Effector memory CD8-positive, alpha-beta T cell (primary cell): ENCODE measurements at regions not wholly inside any gene's neighbourhood (a gene's known extent, or its start where the extent isn't known, plus 50 kb on each side); places are given as distances from the start of the nearest gene placed in this dataset.
"Not testable (repeated sequence)": the region's sequence is repeated elsewhere in the genome, so short reads cannot be mapped to it uniquely, and the experiment has no call there.

Experiments used
- ATAC-seq: fragments of 150-1000 bp; cut with Tn5 transposase; replicated peaks from 2 replicates; pipeline ENCODE4 v1.10.0; 2021; ENCODE audit warnings: mild to moderate bottlenecking, moderate library complexity
- DNase-seq, 3 experiments: peaks; one replicate each; pipeline ENCODE4 v3.0.0; 2021
- H3K27ac Mint-ChIP-seq, 2 donors: one replicate each; pipeline ENCODE4 v1.8.0; 2022; ENCODE audit warnings: mild to moderate bottlenecking in 2 of 2, mixed read lengths in 2 of 2, moderate library complexity in 2 of 2
- H3K27me3 Mint-ChIP-seq, 2 donors: one replicate each; pipeline ENCODE4 v1.8.0; 2022; ENCODE audit warnings: mixed read lengths in 2 of 2
- H3K36me3 Mint-ChIP-seq: one replicate; pipeline ENCODE4 v1.8.0; 2022; ENCODE audit warnings: mild to moderate bottlenecking, moderate library complexity, mixed read lengths; ENCODE audit not compliant: insufficient read depth
- H3K4me1 Mint-ChIP-seq, 2 donors: one replicate each; pipeline ENCODE4 v1.8.0; 2022; ENCODE audit warnings: low read depth in 2 of 2, mixed read lengths in 2 of 2
- H3K4me3 Mint-ChIP-seq, 2 donors: one replicate each; pipeline ENCODE4 v1.8.0; 2022; ENCODE audit warnings: mild to moderate bottlenecking in 2 of 2, mixed read lengths in 2 of 2, moderate library complexity in 2 of 2
- H3K9me3 Mint-ChIP-seq, 2 donors: one replicate each; pipeline ENCODE4 v1.8.0; 2022; ENCODE audit warnings: mixed read lengths in 2 of 2

- no peaks in the 10 kb centered on the region for H3K36me3 Mint-ChIP-seq
- ATAC-seq: no peak
- H3K4me1 Mint-ChIP-seq: no peaks in the 10 kb centered on the region
- no peak overlapping the region for H3K4me3 Mint-ChIP-seq
- no peak overlapping the region for H3K27ac Mint-ChIP-seq
- H3K27me3 Mint-ChIP-seq: no peaks in the 10 kb centered on the region
- peaks cover 2 to 8% of the 10 kb centered on the region in 2 donors for H3K9me3 Mint-ChIP-seq
- no peak for DNase-seq
Observed at GRCh38 chr4:159776961-159777360, 674.1 kb downstream of the RAPGEF2 start.

- H3K9me3 Mint-ChIP-seq: peaks cover 2 to 8% of the 10 kb centered on the region in 2 donors
Observed at GRCh38 chr4:159777689-159778088, 674.8 kb downstream of the RAPGEF2 start.

GRCh38 chr4:159778298-159778697 lies 675.4 kb downstream of the RAPGEF2 start:
- no peak for DNase-seq
- H3K36me3 Mint-ChIP-seq: no peaks in the 10 kb centered on the region
- H3K27me3 Mint-ChIP-seq: no peaks in the 10 kb centered on the region
- no peak overlapping the region for H3K27ac Mint-ChIP-seq
- no peaks in the 10 kb centered on the region for H3K4me1 Mint-ChIP-seq
- H3K4me3 Mint-ChIP-seq: no peak overlapping the region
- H3K9me3 Mint-ChIP-seq: peaks cover 2 to 6% of the 10 kb centered on the region in 2 donors
- ATAC-seq: no peak

More at GRCh38 chr4:159777689-159778088, 674.8 kb downstream of the RAPGEF2 start:
- H3K4me3 Mint-ChIP-seq: no peak overlapping the region
- no peaks in the 10 kb centered on the region for H3K4me1 Mint-ChIP-seq
- no peak overlapping the region for H3K27ac Mint-ChIP-seq
- no peaks in the 10 kb centered on the region for H3K27me3 Mint-ChIP-seq
- H3K36me3 Mint-ChIP-seq: no peaks in the 10 kb centered on the region
- DNase-seq (no peak), ATAC-seq (no peak)

- no peaks in the 10 kb centered on the region for H3K4me1 Mint-ChIP-seq
- H3K27me3 Mint-ChIP-seq: no peaks in the 10 kb centered on the region
- no peak overlapping the region for H3K27ac Mint-ChIP-seq
- no peaks in the 10 kb centered on the region for H3K36me3 Mint-ChIP-seq
- DNase-seq: no peak
- no peak overlapping the region for H3K4me3 Mint-ChIP-seq
- peaks cover 0 to 2% of the 10 kb centered on the region in 2 donors for H3K9me3 Mint-ChIP-seq
- ATAC-seq: no peak
Observed at GRCh38 chr4:159779716-159780115, 676.8 kb downstream of the RAPGEF2 start.

GRCh38 chr4:159780196-159780922 lies 677.5 kb downstream of the RAPGEF2 start:
- Mint-ChIP-seq H3K9me3 (peaks cover 0 to 2% of the 10 kb centered on the region in 2 donors), H3K4me3 (no peak overlapping the region), H3K4me1 (no peaks in the 10 kb centered on the region), H3K27me3 (no peaks in the 10 kb centered on the region), H3K36me3 (no peaks in the 10 kb centered on the region), H3K27ac (no peak overlapping the region)
- ATAC-seq: no peak
- DNase-seq: no peak

GRCh38 chr4:159787901-159788300 lies 685.0 kb downstream of the RAPGEF2 start:
- H3K9me3 Mint-ChIP-seq: peaks cover 2 to 8% of the 10 kb centered on the region in 2 donors
- no peak overlapping the region for H3K4me3 Mint-ChIP-seq
- H3K4me1 Mint-ChIP-seq: no peaks in the 10 kb centered on the region
- no peak for DNase-seq
- no peaks in the 10 kb centered on the region for H3K36me3 Mint-ChIP-seq
- H3K27ac Mint-ChIP-seq: no peak overlapping the region
- ATAC-seq: no peak
- no peaks in the 10 kb centered on the region for H3K27me3 Mint-ChIP-seq

GRCh38 chr4:159791334-159791733 lies 688.5 kb downstream of the RAPGEF2 start:
- Mint-ChIP-seq H3K4me3 (no peak overlapping the region), H3K9me3 (peaks cover 7 to 8% of the 10 kb centered on the region in 2 donors), H3K4me1 (no peaks in the 10 kb centered on the region), H3K27ac (no peak overlapping the region), H3K27me3 (no peaks in the 10 kb centered on the region), H3K36me3 (no peaks in the 10 kb centered on the region)
- DNase-seq (no peak), ATAC-seq (no peak)

- DNase-seq, H3K27ac Mint-ChIP-seq, H3K9me3 Mint-ChIP-seq, H3K27me3 Mint-ChIP-seq, H3K4me3 Mint-ChIP-seq, H3K36me3 Mint-ChIP-seq, H3K4me1 Mint-ChIP-seq, ATAC-seq: not testable (repeated sequence)
Observed at GRCh38 chr4:159804592-159804991, 701.7 kb downstream of the RAPGEF2 start.

- DNase-seq (no peak), ATAC-seq (no peak)
- Mint-ChIP-seq H3K9me3 (peaks cover 10 to 17% of the 10 kb centered on the region in 2 donors), H3K4me3 (no peak overlapping the region), H3K27me3 (no peaks in the 10 kb centered on the region), H3K4me1 (no peaks in the 10 kb centered on the region), H3K36me3 (peaks cover 3% of the 10 kb centered on the region), H3K27ac (no peak overlapping the region)
Observed at GRCh38 chr4:159823743-159824142, 720.9 kb downstream of the RAPGEF2 start.

- DNase-seq (no peak), ATAC-seq (no peak)
- Mint-ChIP-seq H3K4me3 (no peak overlapping the region), H3K27me3 (no peaks in the 10 kb centered on the region), H3K27ac (no peak overlapping the region), H3K36me3 (no peaks in the 10 kb centered on the region), H3K4me1 (no peaks in the 10 kb centered on the region), H3K9me3 (peaks cover 10 to 19% of the 10 kb centered on the region in 2 donors)
Observed at GRCh38 chr4:159828687-159829086, 725.8 kb downstream of the RAPGEF2 start.

- Mint-ChIP-seq H3K4me3 (no peak overlapping the region), H3K9me3 (peaks cover 8 to 19% of the 10 kb centered on the region in 2 donors), H3K4me1 (no peaks in the 10 kb centered on the region), H3K36me3 (no peaks in the 10 kb centered on the region), H3K27ac (no peak overlapping the region), H3K27me3 (no peaks in the 10 kb centered on the region)
- DNase-seq (no peak), ATAC-seq (no peak)
Observed at GRCh38 chr4:159829184-159829583, 726.3 kb downstream of the RAPGEF2 start.

GRCh38 chr4:159837071-159837470 lies 734.2 kb downstream of the RAPGEF2 start:
- ATAC-seq: no peak
- no peak for DNase-seq
- Mint-ChIP-seq H3K27me3 (no peaks in the 10 kb centered on the region), H3K36me3 (no peaks in the 10 kb centered on the region), H3K4me3 (no peak overlapping the region), H3K4me1 (no peaks in the 10 kb centered on the region), H3K9me3 (peaks cover 9 to 16% of the 10 kb centered on the region in 2 donors), H3K27ac (no peak overlapping the region)

GRCh38 chr4:159855731-159856130 lies 752.9 kb downstream of the RAPGEF2 start:
- Mint-ChIP-seq H3K9me3 (peaks cover 0 to 3% of the 10 kb centered on the region in 2 donors), H3K4me1 (no peaks in the 10 kb centered on the region), H3K27ac (no peak overlapping the region), H3K27me3 (no peaks in the 10 kb centered on the region), H3K36me3 (no peaks in the 10 kb centered on the region), H3K4me3 (no peak overlapping the region)
- DNase-seq (no peak), ATAC-seq (no peak)

- Mint-ChIP-seq H3K4me1 (no peaks in the 10 kb centered on the region), H3K27ac (no peak overlapping the region), H3K4me3 (no peak overlapping the region), H3K9me3 (peaks cover 0 to 3% of the 10 kb centered on the region in 2 donors), H3K36me3 (no peaks in the 10 kb centered on the region), H3K27me3 (no peaks in the 10 kb centered on the region)
- ATAC-seq (no peak), DNase-seq (no peak)
Observed at GRCh38 chr4:159856451-159856850, 753.6 kb downstream of the RAPGEF2 start.
